A549 (cell line): ENCODE measurements at regions not wholly inside any gene's neighbourhood (a gene's known extent, or its start where the extent isn't known, plus 50 kb on each side); places are given as distances from the start of the nearest gene placed in this dataset.
A peak's percentile ranks its signal among the peaks of the same experiment; 100 is the strongest.
"Not testable (repeated sequence)": the region's sequence is repeated elsewhere in the genome, so short reads cannot be mapped to it uniquely, and the experiment has no call there.

Experiments
- ATAC-seq, 2 experiments: fragments of 200-7000 bp in 1 of 2; fragments of >200 bp in 1 of 2; cut with Nextera tagmentation in 1 of 2; cut with Tn5 transposase in 1 of 2; 3 replicates each; pipeline versions ENCODE4 v1.8.0 to v1.9.1; 2018 to 2020; ENCODE audit warnings: mild to moderate bottlenecking in 1 of 2, moderate library complexity in 1 of 2
- CTCF ChIA-PET: fragments of 300-600 bp; sonication (Branson Sonifier 250); formaldehyde crosslinking; extraction: SDS; loops from one replicate; lab custom pipeline; 2021; ENCODE audit warnings: antibody characterized with exemption, inconsistent platforms; lab: Yijun Ruan, JAX
- POLR2A ChIA-PET: fragments of 350-600 bp; formaldehyde crosslinking; extraction: SDS; loops from one replicate; lab custom pipeline; 2021; ENCODE audit warnings: antibody characterized with exemption, inconsistent platforms; lab: Yijun Ruan, JAX
- DNase-seq, 2 experiments: peaks; one replicate each; pipeline versions ENCODE4 v3.0.0 to v3.0.0-alpha.2; 2011 to 2016; ENCODE audit warnings: low read depth in 1 of 2, low spot score in 1 of 2
- FAIRE-seq: peaks from 2 replicates; lab custom pipeline; 2011; peaks lifted over from hg19 to GRCh38; lab: Jason Lieb, UNC
- H3K27ac ChIP-seq, 2 experiments: fragments of >200 bp; sonication (Bioruptor Twin); formaldehyde crosslinking; 3 replicates each; pipeline ENCODE4 v1.5.1; 2016 to 2017
- H3K4me1 ChIP-seq: fragments of >200 bp; sonication (Bioruptor Twin); formaldehyde crosslinking; 3 replicates; pipeline ENCODE4 v1.6.1; 2016
- H3K4me2 ChIP-seq: fragments of >200 bp; sonication (Bioruptor Twin); formaldehyde crosslinking; 3 replicates; pipeline ENCODE4 v1.6.1; 2016
- H3K4me3 ChIP-seq: fragments of >200 bp; sonication (Bioruptor Twin); formaldehyde crosslinking; 3 replicates; pipeline ENCODE4 v1.5.1; 2016
- H3K9me3 ChIP-seq: fragments of >200 bp; sonication (Bioruptor Twin); formaldehyde crosslinking; 3 replicates; pipeline ENCODE4 v1.6.1; 2016
- CHD4 ChIP-seq: fragments of 200-600 bp; sonication (generic); IDR thresholded peaks from 2 replicates; pipeline ENCODE4 v1.6.1; 2016; ENCODE audit warnings: antibody characterized with exemption, mild to moderate bottlenecking, borderline replicate concordance
- EHMT2 ChIP-seq: fragments of 200-600 bp; sonication (generic); IDR thresholded peaks from 2 replicates; pipeline ENCODE4 v1.6.1; 2016; ENCODE audit warnings: antibody characterized with exemption, low read depth, mild to moderate bottlenecking, moderate library complexity
- ESRRA ChIP-seq: fragments of 150-350 bp; IDR thresholded peaks from 2 replicates; pipeline ENCODE4 v1.6.1; 2014; ENCODE audit warnings: mild to moderate bottlenecking, low read length, borderline replicate concordance
- HOXB13 ChIP-seq: fragments of 250-450 bp; sonication (Bioruptor Pico); IDR thresholded peaks from 2 replicates; pipeline ENCODE4 v1.5.0; 2020; ENCODE audit warnings: low read depth, mild to moderate bottlenecking, moderate library complexity
- JUN ChIP-seq, 2 experiments: fragments of >200 bp; sonication (Bioruptor Twin); formaldehyde crosslinking; IDR thresholded peaks; 2 replicates in 1 of 2; 3 replicates in 1 of 2; pipeline ENCODE4 v1.6.1; 2016 to 2017
- KDM1A ChIP-seq: fragments of 200-600 bp; sonication (generic); IDR thresholded peaks from 2 replicates; pipeline ENCODE4 v1.6.1; 2016; ENCODE audit warnings: low read depth, mild to moderate bottlenecking
- MAFK ChIP-seq: fragments of 450-650 bp; IDR thresholded peaks from 2 replicates; pipeline ENCODE4 v1.6.1; 2014; ENCODE audit not compliant: partially characterized antibody
- MAZ ChIP-seq: fragments of 150-350 bp; IDR thresholded peaks from 2 replicates; pipeline ENCODE4 v1.6.1; 2014; ENCODE audit warnings: antibody characterized with exemption, low read depth, low read length, borderline replicate concordance
- MYC ChIP-seq: IDR thresholded peaks from 2 replicates; pipeline ENCODE4 v1.6.1; 2012; ENCODE audit warnings: mild to moderate bottlenecking, inconsistent platforms, low read length, improper control_type of control experiment, borderline replicate concordance
- POLR2A ChIP-seq: IDR thresholded peaks from 2 replicates; pipeline ENCODE4 v1.6.1; 2012; ENCODE audit warnings: mild to moderate bottlenecking, low read length
- RARB ChIP-seq: fragments of 250-450 bp; sonication (Bioruptor Pico); IDR thresholded peaks from 2 replicates; pipeline ENCODE4 v1.8.0; 2021; ENCODE audit warnings: mild to moderate bottlenecking, moderate library complexity
- RFX5 ChIP-seq: fragments of 450-650 bp; IDR thresholded peaks from 2 replicates; pipeline ENCODE4 v1.7.1; 2014; ENCODE audit warnings: antibody characterized with exemption, mild to moderate bottlenecking, moderate library complexity
- SREBF2 ChIP-seq: fragments of 450-650 bp; IDR thresholded peaks from 2 replicates; pipeline ENCODE4 v1.6.1; 2014; ENCODE audit warnings: mild to moderate bottlenecking, moderate library complexity
- whole genome bisulfite sequencing: methylation state at CpG from one replicate; pipeline ENCODE4 v1.1.6; 2017; ENCODE audit errors: missing lambda C conversion rate; 5-methylcytosine and 5-hydroxymethylcytosine counted together
- TF ChIP-seq, protein P1 (sequence below): fragments of 250-450 bp; sonication (Bioruptor Pico); IDR thresholded peaks from 2 replicates; pipeline ENCODE4 v1.5.0; 2021; ENCODE audit warnings: mild to moderate bottlenecking, moderate library complexity, borderline replicate concordance
- TF ChIP-seq, protein P2 (sequence below): IDR thresholded peaks from 2 replicates; pipeline ENCODE4 v1.6.1; 2012; ENCODE audit warnings: low read depth, borderline replicate concordance
- TF ChIP-seq, protein P3 (sequence below): fragments of >200 bp; sonication (Bioruptor Twin); formaldehyde crosslinking; IDR thresholded peaks from 3 replicates; pipeline ENCODE4 v1.6.1; 2016
- TF ChIP-seq, protein P4 (sequence below): fragments of >200 bp; sonication (Bioruptor Twin); formaldehyde crosslinking; IDR thresholded peaks from 3 replicates; pipeline ENCODE4 v1.5.1; 2016

DNA sequence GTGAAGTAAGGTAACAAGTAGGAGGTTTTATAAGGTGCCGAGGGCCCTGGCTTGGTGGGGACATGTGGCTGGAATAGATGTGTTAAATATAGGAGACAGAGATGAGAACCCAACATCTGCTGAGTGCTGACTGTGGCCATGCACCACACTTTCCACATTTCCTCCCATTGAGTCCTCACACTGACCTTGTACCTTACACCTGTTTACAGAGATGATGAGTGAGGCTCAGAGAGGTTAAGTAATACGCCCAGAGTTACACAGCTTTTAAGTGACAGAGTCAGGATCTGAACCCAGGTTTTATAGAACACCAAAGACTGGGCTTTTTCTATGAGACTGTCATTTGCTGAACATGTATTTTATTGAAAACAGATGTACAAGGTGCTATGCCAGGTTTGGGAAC, 70.8 kb upstream of the LTA4H start:
- no peaks in the 10 kb centered on the region for H3K4me1 ChIP-seq
- ATAC-seq, result no peak
- no peak for FAIRE-seq

DNA sequence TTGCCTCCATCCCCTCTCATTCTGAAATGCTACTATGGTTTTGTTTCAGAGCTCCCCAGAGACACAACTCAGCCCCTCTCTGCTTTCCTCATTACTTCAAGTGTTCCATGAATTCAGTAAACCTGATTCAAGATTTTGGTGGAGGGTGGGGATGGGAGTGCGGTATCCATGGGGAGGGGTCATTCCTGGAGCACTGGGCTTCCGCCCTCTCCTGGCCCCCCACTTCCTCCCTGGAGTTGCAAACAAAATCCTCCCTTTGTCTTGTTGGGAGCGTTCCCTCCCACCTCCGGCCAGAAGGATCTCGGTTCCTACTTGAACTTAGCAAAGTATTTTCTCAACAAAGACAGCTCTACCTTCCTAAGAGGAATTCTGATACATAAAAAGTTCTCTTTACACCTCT, 71.8 kb upstream of the LTA4H start:
- CTCF ChIA-PET, result interaction anchor here (1.0 kb wide), 1 partner anchor 108 kb away, joined by 4 read pairs; no protein-coding TSS in a partner anchor
- no peaks in the 10 kb centered on the region for H3K9me3 ChIP-seq
- H3K4me3 ChIP-seq, result no peak overlapping the region
- H3K27ac ChIP-seq, result no peak overlapping the region
- TF ChIP-seq, protein P1, sequence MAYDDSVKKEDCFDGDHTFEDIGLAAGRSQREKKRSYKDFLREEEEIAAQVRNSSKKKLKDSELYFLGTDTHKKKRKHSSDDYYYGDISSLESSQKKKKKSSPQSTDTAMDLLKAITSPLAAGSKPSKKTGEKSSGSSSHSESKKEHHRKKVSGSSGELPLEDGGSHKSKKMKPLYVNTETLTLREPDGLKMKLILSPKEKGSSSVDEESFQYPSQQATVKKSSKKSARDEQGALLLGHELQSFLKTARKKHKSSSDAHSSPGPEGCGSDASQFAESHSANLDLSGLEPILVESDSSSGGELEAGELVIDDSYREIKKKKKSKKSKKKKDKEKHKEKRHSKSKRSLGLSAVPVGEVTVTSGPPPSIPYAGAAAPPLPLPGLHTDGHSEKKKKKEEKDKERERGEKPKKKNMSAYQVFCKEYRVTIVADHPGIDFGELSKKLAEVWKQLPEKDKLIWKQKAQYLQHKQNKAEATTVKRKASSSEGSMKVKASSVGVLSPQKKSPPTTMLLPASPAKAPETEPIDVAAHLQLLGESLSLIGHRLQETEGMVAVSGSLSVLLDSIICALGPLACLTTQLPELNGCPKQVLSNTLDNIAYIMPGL (CRISPR knock-in tag), result no peak
- TF ChIP-seq HOXB13, result no peak
- no peak for TF ChIP-seq SREBF2
- TF ChIP-seq, protein P2, sequence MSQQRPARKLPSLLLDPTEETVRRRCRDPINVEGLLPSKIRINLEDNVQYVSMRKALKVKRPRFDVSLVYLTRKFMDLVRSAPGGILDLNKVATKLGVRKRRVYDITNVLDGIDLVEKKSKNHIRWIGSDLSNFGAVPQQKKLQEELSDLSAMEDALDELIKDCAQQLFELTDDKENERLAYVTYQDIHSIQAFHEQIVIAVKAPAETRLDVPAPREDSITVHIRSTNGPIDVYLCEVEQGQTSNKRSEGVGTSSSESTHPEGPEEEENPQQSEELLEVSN, result no peak
- no peak for TF ChIP-seq JUN (IDR thresholded peaks at IDR 0.05)
- TF ChIP-seq RFX5, result no peak
- TF ChIP-seq, protein P3, sequence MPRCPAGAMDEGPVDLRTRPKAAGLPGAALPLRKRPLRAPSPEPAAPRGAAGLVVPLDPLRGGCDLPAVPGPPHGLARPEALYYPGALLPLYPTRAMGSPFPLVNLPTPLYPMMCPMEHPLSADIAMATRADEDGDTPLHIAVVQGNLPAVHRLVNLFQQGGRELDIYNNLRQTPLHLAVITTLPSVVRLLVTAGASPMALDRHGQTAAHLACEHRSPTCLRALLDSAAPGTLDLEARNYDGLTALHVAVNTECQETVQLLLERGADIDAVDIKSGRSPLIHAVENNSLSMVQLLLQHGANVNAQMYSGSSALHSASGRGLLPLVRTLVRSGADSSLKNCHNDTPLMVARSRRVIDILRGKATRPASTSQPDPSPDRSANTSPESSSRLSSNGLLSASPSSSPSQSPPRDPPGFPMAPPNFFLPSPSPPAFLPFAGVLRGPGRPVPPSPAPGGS, result no peak
- TF ChIP-seq ESRRA, result no peak
- TF ChIP-seq MAZ, result no peak
- TF ChIP-seq EHMT2, result no peak
- TF ChIP-seq MAFK, result no peak
- TF ChIP-seq CHD4, result no peak
- TF ChIP-seq, protein P4, sequence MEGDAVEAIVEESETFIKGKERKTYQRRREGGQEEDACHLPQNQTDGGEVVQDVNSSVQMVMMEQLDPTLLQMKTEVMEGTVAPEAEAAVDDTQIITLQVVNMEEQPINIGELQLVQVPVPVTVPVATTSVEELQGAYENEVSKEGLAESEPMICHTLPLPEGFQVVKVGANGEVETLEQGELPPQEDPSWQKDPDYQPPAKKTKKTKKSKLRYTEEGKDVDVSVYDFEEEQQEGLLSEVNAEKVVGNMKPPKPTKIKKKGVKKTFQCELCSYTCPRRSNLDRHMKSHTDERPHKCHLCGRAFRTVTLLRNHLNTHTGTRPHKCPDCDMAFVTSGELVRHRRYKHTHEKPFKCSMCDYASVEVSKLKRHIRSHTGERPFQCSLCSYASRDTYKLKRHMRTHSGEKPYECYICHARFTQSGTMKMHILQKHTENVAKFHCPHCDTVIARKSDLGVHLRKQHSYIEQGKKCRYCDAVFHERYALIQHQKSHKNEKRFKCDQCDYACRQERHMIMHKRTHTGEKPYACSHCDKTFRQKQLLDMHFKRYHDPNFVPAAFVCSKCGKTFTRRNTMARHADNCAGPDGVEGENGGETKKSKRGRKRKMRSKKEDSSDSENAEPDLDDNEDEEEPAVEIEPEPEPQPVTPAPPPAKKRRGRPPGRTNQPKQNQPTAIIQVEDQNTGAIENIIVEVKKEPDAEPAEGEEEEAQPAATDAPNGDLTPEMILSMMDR, result no peak
- no peaks in the 10 kb centered on the region for H3K4me1 ChIP-seq
- POLR2A ChIA-PET, result no interaction called here
- 92% methylated on average over 5 of the region's 5 CpGs for WGBS
- DNase-seq, result no peak
- no peak for FAIRE-seq
- H3K4me2 ChIP-seq, result no peak overlapping the region
- ATAC-seq, result no peak

More for the DNA sequence above, 70.8 kb upstream of the LTA4H start:
- TF ChIP-seq, protein P3, result no peak
- no peak for TF ChIP-seq KDM1A
- TF ChIP-seq, all 56 proteins: peak for 0
- Histone ChIP-seq H3K27ac (no peak overlapping the region), H3K4me2 (no peak overlapping the region), H3K4me3 (no peak overlapping the region), H3K9me3 (no peaks in the 10 kb centered on the region)
- 89% methylated on average over 2 of the region's 2 CpGs for WGBS
- ChIA-PET CTCF (interaction anchor here (0.7 to 1.2 kb wide), 4 partner anchors 17 to 299 kb away, joined by 3 to 5 read pairs (median 4); no protein-coding TSS in a partner anchor), POLR2A (no interaction called here)
- no peak for DNase-seq

DNA sequence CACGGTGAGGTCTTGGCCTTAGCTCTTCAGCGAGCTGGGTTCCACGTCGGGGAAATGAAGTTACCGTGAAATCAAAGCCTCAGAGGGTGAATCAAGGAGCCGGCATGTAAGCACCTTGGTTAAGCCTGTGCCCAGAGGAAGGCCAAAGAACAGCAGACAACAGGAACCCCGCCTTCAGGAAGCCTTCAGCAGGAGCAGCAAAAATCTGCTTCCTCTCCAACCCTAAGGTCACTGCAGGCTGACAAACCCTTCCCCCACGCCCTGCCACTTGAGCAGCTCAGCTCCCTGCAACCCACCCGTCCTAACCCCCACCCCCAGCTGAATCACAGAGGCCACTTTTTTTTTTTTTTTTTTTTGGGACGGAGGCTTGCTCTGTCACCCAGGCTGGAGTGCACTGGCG, 72.9 kb upstream of the LTA4H start:
- 64% methylated on average over 9 of the region's 11 CpGs for WGBS

DNA sequence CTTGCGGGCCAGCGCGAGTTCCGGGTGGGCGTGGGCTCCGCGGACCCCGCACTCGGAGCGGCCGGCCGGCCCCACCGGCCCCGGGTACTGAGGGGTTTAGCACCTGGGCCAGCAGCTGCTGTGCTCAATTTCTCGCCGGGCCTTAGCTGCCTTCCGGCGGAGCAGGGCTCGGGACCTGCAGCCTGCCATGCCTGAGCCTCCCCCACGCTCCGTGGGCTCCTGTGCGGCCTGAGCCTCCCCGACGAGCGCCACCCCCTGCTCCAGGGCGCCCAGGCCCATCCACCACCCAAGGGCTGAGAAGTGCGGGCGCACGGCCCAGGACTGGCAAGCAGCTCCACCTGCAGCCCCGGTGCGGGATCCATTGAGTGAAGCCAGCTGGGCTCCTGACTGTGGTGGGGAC, 73.6 kb upstream of the LTA4H start:
- not testable (repeated sequence) for FAIRE-seq
- 93% methylated on average over 24 of the region's 31 CpGs for WGBS

More for the DNA sequence above, 72.9 kb upstream of the LTA4H start:
- ATAC-seq (peak; percentile 74 to 75; a peak in 4 of 6 replicates), FAIRE-seq (no peak), DNase-seq (peak in 1 of 2 experiments; percentile 23)
- ChIA-PET POLR2A (no interaction called here), CTCF (interaction anchor here (2.1 kb wide), 1 partner anchor 17 kb away, joined by 6 read pairs; no protein-coding TSS in a partner anchor)
- H3K27ac ChIP-seq, result no peak overlapping the region
- H3K4me2 ChIP-seq, result no peak overlapping the region
- H3K9me3 ChIP-seq, result no peaks in the 10 kb centered on the region
- no peak overlapping the region for H3K4me3 ChIP-seq
- TF ChIP-seq POLR2A (no peak), RARB (no peak), MYC (no peak), KDM1A (no peak), MAZ (no peak)
- TF ChIP-seq, protein P1 (CRISPR knock-in tag), result no peak
- H3K4me1 ChIP-seq, result peaks cover 2% of the 10 kb centered on the region; the same call in 1 of the 3 replicates

More for the DNA sequence above, 73.6 kb upstream of the LTA4H start:
- CTCF ChIA-PET, result interaction anchor here (2.1 kb wide), 1 partner anchor 18 kb away, joined by 6 read pairs; no protein-coding TSS in a partner anchor
- DNase-seq, ATAC-seq, H3K4me3 ChIP-seq, H3K9me3 ChIP-seq, POLR2A ChIA-PET, H3K27ac ChIP-seq, H3K4me1 ChIP-seq, H3K4me2 ChIP-seq: not testable (repeated sequence)
